ENCODE measurements at regions not wholly inside any gene's neighbourhood (a gene's known extent, or its start where the extent isn't known, plus 50 kb on each side); places are given as distances from the start of the nearest gene placed in this dataset.

DNA sequence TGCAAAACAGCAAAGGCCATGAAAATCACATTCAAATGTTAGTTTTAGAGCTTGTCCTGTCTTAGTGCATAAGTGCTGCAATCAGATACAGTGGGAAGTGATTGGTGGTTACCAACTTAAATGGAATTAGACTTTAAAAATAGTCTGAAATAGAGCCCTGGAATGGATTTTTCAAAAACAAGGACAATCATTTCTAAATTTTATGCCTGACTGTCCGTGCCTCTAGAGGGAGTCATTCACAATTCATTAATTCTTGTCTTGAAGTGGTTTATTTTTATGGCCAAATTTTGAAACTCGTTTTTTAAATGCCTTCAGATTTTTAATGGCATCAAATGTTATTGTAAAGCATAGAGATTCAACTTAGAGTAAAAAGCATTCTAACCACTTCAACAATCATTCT, 561.8 kb upstream of the DAB2 start:
- H3K4me3 ChIP-seq (ENCODE audit: low read depth, low read length), result no peak overlapping the region
- TF ChIP-seq, protein P1, sequence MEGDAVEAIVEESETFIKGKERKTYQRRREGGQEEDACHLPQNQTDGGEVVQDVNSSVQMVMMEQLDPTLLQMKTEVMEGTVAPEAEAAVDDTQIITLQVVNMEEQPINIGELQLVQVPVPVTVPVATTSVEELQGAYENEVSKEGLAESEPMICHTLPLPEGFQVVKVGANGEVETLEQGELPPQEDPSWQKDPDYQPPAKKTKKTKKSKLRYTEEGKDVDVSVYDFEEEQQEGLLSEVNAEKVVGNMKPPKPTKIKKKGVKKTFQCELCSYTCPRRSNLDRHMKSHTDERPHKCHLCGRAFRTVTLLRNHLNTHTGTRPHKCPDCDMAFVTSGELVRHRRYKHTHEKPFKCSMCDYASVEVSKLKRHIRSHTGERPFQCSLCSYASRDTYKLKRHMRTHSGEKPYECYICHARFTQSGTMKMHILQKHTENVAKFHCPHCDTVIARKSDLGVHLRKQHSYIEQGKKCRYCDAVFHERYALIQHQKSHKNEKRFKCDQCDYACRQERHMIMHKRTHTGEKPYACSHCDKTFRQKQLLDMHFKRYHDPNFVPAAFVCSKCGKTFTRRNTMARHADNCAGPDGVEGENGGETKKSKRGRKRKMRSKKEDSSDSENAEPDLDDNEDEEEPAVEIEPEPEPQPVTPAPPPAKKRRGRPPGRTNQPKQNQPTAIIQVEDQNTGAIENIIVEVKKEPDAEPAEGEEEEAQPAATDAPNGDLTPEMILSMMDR (conservative IDR thresholded peaks at IDR 0.05; ENCODE audit: low read depth, low read length), result no peak
- peak; percentile 8 for DNase-seq (ENCODE audit: low read depth)

GRCh38 chr5:39980056-39980455, 555.3 kb upstream of the DAB2 start:
- TF ChIP-seq, protein P1 (conservative IDR thresholded peaks at IDR 0.05; ENCODE audit: low read depth, low read length), result no peak
- H3K4me3 ChIP-seq (ENCODE audit: low read depth, low read length), result no peak overlapping the region
- peak; percentile 56 for DNase-seq (ENCODE audit: low read depth)

DNA sequence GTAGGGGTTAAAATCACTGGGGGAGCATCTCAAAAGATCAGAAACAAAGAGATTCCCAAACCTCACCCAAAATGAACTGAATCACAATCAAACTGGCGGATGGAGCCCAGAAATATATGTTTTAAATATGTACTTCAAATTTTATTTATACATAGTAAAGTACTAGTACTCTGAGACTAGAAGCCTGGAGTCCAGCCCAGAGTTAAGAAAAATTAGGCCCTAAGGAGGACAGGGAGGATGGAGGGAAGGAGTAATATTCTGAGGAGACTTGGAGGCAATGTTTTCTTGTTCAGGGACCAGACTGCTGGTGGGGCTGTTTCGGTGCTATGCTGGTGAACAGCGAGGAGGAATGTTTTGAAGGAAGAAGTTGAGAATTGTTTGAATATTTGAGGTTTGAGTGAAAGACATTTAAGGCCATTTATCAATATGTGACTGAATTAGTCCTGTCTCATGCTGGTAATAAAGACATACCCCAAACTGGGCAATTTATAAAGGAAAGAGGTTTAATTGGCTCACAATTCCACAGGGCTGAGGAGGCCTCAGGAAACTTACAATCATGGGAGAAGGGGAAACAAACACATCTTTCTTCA, 552.4 kb upstream of the DAB2 start:
- peak; percentile 57 for DNase-seq (ENCODE audit: low read depth)
- TF ChIP-seq, protein P1 (conservative IDR thresholded peaks at IDR 0.05; ENCODE audit: low read depth, low read length), result peak; percentile 41
- H3K4me3 ChIP-seq (ENCODE audit: low read depth, low read length), result no peak overlapping the region

GRCh38 chr5:39970117-39970798, 545.5 kb upstream of the DAB2 start:
- no peak for DNase-seq (ENCODE audit: low read depth)
- TF ChIP-seq, protein P1 (conservative IDR thresholded peaks at IDR 0.05; ENCODE audit: low read depth, low read length), result no peak
- no peak overlapping the region for H3K4me3 ChIP-seq (ENCODE audit: low read depth, low read length)

DNA sequence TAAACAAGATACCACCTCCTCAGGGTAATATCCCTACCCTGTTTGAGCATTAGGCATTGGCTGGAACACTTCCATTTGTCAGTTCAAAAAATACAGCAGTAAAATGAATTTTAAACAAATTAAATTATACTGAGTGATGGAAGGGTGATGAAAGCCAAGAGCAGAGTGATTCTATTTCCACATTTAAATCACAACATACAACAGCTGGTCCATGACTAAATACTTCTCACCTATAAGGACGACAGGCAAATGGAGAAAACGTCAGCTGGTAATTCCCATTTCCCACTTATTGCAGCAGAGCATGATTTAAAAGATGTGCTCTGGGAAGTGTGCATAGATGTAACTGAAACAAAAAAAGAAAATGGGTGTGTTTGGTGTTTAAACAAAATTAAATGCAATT, 543.6 kb upstream of the DAB2 start:
- TF ChIP-seq, protein P1 (conservative IDR thresholded peaks at IDR 0.05; ENCODE audit: low read depth, low read length), result no peak

DNA sequence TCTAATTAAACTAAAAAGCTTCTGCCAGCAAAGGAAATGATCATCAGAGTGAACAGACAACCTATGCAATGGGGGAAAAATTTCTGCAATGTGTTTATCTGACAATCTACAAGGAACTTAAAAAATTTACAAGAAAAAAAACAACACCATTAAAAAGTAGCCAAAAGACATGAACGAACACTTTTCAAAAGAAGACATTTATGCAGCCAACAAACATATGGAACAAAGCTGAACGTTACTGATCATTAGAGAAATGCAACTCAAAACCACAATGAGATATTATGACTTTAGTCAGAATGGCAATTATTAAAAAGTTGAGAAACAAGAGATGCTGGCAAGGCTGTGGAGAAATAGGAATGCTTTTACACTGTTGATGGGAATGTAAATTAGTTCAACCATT, 530.4 kb upstream of the DAB2 start:
- H3K4me3 ChIP-seq (ENCODE audit: low read depth, low read length), result no peak overlapping the region
- DNase-seq (ENCODE audit: low read depth), result no peak
- TF ChIP-seq, protein P1 (conservative IDR thresholded peaks at IDR 0.05; ENCODE audit: low read depth, low read length), result no peak

More for the DNA sequence above, 543.6 kb upstream of the DAB2 start:
- no peak for DNase-seq (ENCODE audit: low read depth)
- H3K4me3 ChIP-seq (ENCODE audit: low read depth, low read length), result no peak overlapping the region

DNA sequence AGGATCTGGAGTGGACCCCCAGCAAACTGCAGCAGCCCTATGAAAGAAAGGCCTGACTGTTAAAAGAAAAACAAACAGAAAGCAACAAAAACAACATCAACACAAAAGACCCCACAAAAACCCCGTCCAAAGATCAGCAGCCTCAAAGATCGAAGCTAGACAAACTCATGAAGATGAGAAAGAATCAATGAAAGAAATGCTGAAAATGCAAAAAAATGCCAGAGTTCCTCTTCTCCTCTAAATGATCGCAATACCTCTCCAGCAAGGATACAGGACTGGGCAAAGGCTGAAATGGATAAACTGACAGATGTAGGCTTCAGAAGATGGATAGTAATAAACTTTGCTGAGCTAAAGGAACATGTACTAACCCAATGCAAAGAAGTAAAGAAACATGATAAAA, 526.3 kb upstream of the DAB2 start:
- DNase-seq (ENCODE audit: low read depth), result no peak
- TF ChIP-seq, protein P1 (conservative IDR thresholded peaks at IDR 0.05; ENCODE audit: low read depth, low read length), result no peak
- no peak overlapping the region for H3K4me3 ChIP-seq (ENCODE audit: low read depth, low read length)

All from choroid plexus epithelial cell (primary cell).